ENCODE measurements at regions not wholly inside any gene's neighbourhood (a gene's known extent, or its start where the extent isn't known, plus 50 kb on each side); places are given as distances from the start of the nearest gene placed in this dataset.

DNA sequence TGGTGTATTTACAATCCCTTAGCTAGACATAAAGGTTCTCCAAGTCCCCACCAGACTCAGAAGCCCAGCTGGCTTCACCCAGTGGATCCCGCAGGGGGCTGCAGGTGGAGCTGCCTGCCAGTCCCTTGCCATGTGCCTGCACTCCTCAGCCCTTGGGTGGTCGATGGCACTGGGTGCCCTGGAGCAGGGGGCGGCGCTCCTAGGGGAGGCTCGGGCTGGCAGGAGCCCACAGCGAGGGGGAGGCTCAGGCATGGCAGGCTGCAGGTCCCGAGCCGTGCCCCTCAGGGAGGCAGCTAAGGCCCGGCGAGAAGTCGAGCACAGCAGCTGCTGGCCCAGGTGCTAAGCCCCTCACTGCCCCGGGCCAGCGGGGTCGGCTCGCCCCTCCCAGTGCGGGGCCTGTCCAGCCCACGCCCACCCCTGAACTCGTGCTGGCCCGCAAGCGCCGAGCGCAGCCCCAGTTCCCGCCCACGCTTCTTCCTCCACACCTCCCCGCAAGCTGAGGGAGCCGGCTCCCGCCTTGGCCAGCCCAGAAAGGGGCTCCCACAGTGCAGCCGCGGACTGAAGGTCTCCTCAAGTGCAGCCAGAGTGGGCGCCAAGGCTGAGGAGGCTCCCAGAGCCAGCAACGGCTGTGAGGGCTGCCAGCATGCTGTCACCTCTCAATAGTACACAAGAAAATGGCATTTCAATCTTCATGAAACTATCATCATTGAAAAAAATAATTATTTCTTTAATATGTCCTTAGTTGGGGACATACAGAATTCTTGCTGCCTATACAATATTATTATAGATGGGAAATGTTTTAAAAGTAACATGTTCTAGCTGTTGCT is 189.1 kb downstream of the SLC7A11 start:
- Histone ChIP-seq H3K4me3 (no peak overlapping the region), H3K9me3 (no peaks in the 10 kb centered on the region), H3K27me3 (no peaks in the 10 kb centered on the region), H3K4me1 (no peaks in the 10 kb centered on the region), H3K27ac (peak overlapping the region; percentile 80 to 85), H3K36me3 (no peaks in the 10 kb centered on the region)
- TF ChIP-seq, protein P1, sequence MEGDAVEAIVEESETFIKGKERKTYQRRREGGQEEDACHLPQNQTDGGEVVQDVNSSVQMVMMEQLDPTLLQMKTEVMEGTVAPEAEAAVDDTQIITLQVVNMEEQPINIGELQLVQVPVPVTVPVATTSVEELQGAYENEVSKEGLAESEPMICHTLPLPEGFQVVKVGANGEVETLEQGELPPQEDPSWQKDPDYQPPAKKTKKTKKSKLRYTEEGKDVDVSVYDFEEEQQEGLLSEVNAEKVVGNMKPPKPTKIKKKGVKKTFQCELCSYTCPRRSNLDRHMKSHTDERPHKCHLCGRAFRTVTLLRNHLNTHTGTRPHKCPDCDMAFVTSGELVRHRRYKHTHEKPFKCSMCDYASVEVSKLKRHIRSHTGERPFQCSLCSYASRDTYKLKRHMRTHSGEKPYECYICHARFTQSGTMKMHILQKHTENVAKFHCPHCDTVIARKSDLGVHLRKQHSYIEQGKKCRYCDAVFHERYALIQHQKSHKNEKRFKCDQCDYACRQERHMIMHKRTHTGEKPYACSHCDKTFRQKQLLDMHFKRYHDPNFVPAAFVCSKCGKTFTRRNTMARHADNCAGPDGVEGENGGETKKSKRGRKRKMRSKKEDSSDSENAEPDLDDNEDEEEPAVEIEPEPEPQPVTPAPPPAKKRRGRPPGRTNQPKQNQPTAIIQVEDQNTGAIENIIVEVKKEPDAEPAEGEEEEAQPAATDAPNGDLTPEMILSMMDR (IDR thresholded peaks at IDR 0.05): no peak
- intact Hi-C loops (cut with DNase I; ENCODE audit: low total_unique reads): no loop called here
- peak; percentile 24 to 56 for DNase-seq

DNA sequence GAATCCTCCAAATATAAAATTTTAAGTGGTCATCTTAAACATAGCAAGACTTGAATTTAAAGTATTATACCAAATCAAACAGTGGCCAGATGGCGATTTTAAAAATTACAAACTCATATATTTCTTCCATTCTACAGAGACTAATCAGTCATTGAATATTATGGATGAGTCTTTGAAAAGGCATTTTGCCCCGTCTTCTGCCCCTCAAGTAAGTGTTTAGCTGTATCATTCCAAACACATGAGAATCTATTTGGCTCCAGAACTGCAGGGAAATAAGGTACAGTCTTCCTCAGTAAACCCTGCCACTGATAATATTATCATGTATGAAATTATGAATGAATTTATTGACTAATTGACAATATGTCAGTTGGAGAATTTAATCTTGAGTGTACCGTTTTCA is 191.0 kb downstream of the SLC7A11 start:
- no peak for TF ChIP-seq POLR2A (IDR thresholded peaks at IDR 0.05)
- TF ChIP-seq, protein P1 (IDR thresholded peaks at IDR 0.05): no peak
- H3K36me3 ChIP-seq: no peaks in the 10 kb centered on the region
- H3K9me3 ChIP-seq: no peaks in the 10 kb centered on the region
- no peak overlapping the region for H3K27ac ChIP-seq
- intact Hi-C loops (cut with DNase I; ENCODE audit: low total_unique reads): no loop called here
- no peaks in the 10 kb centered on the region for H3K4me1 ChIP-seq
- H3K4me3 ChIP-seq: no peak overlapping the region
- H3K27me3 ChIP-seq: no peaks in the 10 kb centered on the region
- no peak for DNase-seq

DNA sequence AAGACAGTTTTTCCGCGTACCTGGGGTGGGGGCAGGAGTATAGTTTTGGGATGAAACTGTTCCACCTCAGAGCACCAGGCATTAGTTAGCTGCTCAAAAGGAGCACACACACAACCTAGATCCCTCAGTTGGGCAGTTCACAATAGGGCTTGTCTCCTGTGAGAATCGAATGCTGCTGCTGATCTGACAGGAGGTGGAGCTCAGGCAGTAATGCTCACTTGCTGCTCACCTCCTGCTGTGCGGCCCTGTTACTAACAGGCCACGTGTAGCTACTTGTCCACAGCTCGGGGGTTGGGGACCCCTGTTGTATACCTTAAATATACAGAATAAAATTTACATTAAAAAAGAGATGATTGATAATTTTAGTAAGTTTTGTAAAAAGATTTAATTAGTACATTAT is 191.5 kb downstream of the SLC7A11 start:
- Histone ChIP-seq H3K36me3 (no peaks in the 10 kb centered on the region), H3K27me3 (no peaks in the 10 kb centered on the region), H3K4me1 (no peaks in the 10 kb centered on the region), H3K9me3 (no peaks in the 10 kb centered on the region), H3K27ac (no peak overlapping the region), H3K4me3 (no peak overlapping the region)
- intact Hi-C loops (cut with DNase I; ENCODE audit: low total_unique reads): no loop called here
- no peak for TF ChIP-seq POLR2A (IDR thresholded peaks at IDR 0.05)
- TF ChIP-seq, protein P1 (IDR thresholded peaks at IDR 0.05): no peak
- DNase-seq: no peak

DNA sequence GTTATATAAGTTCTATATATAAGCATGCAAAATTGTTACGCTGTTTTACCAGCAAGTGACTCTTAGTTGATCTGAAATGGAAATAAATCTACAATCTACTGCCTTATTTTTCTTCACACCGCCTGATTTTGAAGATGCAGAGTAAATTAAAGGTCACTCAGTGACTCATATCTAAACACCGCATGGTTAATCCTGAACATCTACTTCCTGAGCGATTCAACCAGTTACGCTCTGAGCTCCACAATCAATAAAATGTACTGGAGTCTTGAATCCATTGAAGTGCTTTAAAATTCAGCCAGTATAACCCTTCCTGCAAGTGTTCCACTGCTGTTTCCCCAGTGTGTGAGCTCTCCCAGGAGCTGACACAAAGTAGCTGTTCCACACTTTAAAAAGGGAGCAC is 192.8 kb downstream of the SLC7A11 start:
- Histone ChIP-seq H3K4me1 (no peaks in the 10 kb centered on the region), H3K27ac (no peak overlapping the region), H3K27me3 (no peaks in the 10 kb centered on the region), H3K9me3 (no peaks in the 10 kb centered on the region), H3K36me3 (no peaks in the 10 kb centered on the region), H3K4me3 (no peak overlapping the region)
- no peak for DNase-seq
- TF ChIP-seq, protein P1 (IDR thresholded peaks at IDR 0.05): no peak
- no peak for TF ChIP-seq POLR2A (IDR thresholded peaks at IDR 0.05)
- intact Hi-C loops (cut with DNase I; ENCODE audit: low total_unique reads): no loop called here

DNA sequence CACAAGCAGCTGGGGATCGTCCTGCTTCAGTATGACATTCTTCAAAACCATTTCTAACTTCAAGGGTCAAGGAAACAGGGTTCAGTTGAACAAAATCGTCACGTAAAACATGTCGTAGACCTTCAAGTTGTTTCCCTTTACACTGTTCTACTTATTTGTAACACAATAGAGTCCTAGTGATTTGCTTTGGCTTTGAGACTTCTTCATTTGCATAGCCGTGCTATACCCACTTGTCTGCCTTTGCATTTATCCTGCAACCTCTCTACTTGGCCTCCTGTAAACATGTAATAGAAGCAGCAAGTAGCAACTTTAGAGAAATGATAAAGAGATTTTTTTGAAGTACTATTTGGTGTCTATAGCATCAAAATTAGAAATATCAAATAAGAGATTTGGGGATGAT is 194.9 kb downstream of the SLC7A11 start:
- no peaks in the 10 kb centered on the region for H3K36me3 ChIP-seq
- no peaks in the 10 kb centered on the region for H3K4me1 ChIP-seq
- no peak for TF ChIP-seq POLR2A (IDR thresholded peaks at IDR 0.05)
- TF ChIP-seq, protein P1 (IDR thresholded peaks at IDR 0.05): no peak
- intact Hi-C loops (cut with DNase I; ENCODE audit: low total_unique reads): no loop called here
- no peaks in the 10 kb centered on the region for H3K27me3 ChIP-seq
- no peak overlapping the region for H3K4me3 ChIP-seq
- no peaks in the 10 kb centered on the region for H3K9me3 ChIP-seq
- H3K27ac ChIP-seq: no peak overlapping the region
- no peak for DNase-seq
